LNCAP (cell line): ENCODE measurements at regions not wholly inside any gene's neighbourhood (a gene's known extent, or its start where the extent isn't known, plus 50 kb on each side); places are given as distances from the start of the nearest gene placed in this dataset.

ENCODE experiments used
- TF ChIP-seq, protein P1 (sequence below): fragments of 450-650 bp; IDR thresholded peaks from 2 replicates; pipeline ENCODE4 v1.5.1; 2017; ENCODE audit warnings: mild to moderate bottlenecking

DNA sequence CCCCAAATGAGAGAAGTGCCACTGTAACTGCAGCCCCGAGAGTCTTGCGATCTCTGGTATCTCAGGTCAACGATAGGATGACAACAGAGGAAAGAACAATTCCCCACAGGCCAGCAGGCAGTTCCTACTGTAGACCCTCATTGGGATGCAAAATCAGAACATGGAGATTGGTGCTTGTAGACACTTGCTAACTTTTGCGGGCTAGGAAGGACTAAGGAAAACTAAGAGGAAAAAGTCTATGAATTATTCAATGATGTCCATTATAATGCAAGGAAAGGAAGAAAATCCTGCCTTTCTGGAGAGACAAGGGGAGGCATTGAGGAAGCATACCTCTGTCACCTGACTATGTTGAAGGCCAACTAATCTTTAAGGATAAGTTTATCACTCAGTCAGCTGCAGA lies 51.9 kb upstream of the CWC22 start:
- TF ChIP-seq, protein P1, sequence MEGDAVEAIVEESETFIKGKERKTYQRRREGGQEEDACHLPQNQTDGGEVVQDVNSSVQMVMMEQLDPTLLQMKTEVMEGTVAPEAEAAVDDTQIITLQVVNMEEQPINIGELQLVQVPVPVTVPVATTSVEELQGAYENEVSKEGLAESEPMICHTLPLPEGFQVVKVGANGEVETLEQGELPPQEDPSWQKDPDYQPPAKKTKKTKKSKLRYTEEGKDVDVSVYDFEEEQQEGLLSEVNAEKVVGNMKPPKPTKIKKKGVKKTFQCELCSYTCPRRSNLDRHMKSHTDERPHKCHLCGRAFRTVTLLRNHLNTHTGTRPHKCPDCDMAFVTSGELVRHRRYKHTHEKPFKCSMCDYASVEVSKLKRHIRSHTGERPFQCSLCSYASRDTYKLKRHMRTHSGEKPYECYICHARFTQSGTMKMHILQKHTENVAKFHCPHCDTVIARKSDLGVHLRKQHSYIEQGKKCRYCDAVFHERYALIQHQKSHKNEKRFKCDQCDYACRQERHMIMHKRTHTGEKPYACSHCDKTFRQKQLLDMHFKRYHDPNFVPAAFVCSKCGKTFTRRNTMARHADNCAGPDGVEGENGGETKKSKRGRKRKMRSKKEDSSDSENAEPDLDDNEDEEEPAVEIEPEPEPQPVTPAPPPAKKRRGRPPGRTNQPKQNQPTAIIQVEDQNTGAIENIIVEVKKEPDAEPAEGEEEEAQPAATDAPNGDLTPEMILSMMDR, result no peak

- TF ChIP-seq, protein P1, result no peak
These were observed 50.8 kb upstream of the CWC22 start for GRCh38 chr2:180057706-180058412.
